OCI-M2 (cell line): ENCODE measurements at regions not wholly inside any gene's neighbourhood (a gene's known extent, or its start where the extent isn't known, plus 50 kb on each side); places are given as distances from the start of the nearest gene placed in this dataset.
"Not testable (repeated sequence)": the region's sequence is repeated elsewhere in the genome, so short reads cannot be mapped to it uniquely, and the experiment has no call there.

ENCODE experiments used
- DNase-seq: peaks from one replicate; lab custom pipeline; 2025; ENCODE audit not compliant: unreplicated experiment; lab: John Stamatoyannopoulos, UW

DNA sequence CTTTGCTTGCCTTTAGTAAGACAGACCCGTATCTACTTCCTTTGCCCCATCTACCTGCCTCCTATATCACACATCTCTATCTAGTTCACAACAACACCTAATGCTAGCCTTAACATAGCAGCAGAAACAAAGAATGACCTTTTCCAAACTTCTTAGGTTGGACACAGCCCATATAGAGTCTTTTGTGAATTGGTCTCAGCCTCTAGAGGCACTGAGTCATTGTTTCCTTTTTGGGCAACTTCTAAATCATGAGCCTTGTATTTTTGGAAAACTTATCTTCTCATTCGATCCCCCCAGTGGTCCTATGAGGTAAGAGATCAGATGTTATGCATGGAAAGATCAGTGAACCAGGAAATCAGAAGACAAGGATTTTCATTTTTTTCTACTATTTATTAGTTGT is 679.4 kb upstream of the USP24 start:
- DNase-seq: no peak

DNA sequence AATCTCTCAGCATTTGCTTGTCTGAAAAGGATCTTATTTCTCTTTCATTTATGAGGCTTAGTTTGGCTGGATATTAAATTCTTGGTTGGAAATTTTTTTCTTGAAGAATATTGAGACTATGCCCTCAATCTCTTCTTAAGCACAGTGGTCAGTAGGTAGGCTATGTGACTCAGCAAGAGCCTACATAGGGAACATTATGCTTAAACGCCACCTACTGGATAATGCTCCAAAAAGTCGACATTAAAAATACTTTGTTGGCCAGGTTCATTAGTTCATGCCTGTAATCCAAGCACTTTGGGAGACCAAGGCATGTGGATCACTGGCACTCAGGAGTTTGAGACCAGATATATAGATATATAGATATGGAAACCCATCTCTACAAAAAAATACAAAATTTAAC is 678.0 kb upstream of the USP24 start:
- no peak for DNase-seq

DNA sequence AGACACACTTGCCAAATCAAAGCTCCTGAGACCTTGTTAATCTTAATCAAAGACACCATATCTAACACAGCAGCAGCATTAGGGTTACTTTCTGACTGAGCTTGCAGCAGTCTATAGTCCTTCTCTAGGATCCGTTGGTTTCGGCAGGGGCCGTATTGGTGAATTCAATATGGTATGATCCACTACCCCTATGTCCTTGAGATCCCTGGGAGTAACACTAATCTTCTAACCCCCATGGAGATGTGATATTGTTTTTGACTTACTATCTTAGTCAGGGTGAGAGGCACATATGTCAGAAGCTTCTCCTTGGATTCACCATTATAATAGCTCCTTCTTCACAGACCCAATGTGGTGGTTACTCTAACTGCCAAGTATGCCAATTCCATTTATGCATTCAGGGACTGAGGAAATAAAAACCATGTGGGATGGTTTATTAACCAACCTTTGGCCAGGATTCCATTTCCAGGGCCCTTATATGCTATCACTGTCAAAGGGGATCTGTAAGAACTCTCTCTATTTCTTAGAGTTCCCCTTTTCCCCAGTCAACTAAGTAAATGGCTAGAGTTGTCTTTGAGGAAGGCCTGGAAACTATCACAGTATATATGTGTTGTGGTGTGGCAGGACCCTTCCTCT is 673.6 kb upstream of the USP24 start:
- no peak for DNase-seq

DNA sequence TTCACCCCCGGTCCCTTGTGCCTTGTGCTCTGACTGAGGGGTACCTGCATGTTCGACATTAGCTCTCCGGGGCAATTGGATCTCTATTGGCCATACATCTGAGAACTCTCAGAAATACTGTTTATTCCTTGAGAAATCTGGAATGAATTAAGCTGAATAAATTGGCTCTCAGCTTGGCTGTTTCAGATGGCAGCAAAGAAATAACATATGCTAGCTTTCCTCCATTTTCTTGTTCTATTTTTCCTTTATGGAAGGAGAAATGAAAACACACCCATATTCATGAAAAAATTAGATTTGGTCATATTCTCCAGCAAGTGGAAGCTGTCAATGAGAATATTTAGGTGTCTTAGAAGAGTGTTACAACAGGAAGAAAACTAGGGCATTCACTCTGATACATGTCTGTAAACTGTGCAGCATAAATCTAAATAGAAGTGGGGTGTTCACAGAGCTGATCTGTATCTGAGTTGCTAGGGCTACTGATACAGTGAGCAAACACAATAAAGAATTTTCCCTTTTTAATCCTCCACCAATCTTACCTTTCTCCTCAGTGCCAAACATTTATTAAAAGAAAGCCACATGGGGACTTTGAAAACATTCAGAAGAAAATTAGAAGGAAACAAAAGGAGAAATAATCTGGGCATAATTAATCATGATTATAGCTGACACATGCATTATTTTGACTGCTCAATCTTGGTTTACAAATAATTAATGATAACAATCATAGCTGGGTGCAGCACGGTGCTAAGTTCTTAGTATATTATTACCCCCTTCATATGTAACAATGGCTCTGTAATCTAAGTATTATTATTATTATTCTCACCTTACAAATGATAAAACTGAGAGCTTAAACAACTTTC is 671.9 kb upstream of the USP24 start:
- no peak for DNase-seq

DNA sequence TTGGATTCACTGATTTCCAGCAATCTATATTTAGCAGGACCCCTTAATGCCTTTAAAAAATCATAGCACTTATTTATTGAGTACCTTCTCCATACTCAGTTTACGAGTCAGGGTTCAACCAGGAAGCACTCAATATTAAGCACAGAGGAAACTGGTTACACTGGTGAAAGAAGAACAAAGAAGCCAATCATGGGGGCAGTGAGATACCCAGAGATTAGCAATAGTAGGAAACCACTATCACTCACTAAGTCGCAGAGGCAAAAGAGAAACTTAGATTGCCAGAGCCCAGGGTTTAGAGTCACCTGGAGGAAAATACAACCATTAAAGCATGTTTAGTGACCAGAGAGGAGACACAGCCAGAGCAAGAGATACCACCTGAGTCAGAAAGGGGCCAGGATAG is 670.5 kb upstream of the USP24 start:
- DNase-seq: no peak

DNA sequence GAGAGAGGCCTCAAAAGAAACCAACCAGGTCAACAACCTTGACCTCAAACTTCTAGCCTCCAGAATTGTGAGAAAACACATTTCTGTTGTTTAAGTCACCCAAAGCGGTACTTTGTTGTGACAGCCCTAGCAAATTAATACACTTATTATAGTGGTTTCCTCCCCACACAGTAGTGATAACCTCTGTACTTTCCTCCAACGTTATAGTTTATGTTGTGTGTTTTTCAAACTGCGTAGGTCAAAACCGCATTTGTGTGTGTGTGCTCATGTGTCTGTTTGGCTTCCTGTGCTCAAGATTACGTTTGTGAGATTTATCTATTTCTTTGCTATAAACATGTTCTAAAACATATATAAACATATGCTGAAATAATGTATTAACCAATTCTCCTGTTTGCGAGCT is 667.8 kb upstream of the USP24 start:
- no peak for DNase-seq

DNA sequence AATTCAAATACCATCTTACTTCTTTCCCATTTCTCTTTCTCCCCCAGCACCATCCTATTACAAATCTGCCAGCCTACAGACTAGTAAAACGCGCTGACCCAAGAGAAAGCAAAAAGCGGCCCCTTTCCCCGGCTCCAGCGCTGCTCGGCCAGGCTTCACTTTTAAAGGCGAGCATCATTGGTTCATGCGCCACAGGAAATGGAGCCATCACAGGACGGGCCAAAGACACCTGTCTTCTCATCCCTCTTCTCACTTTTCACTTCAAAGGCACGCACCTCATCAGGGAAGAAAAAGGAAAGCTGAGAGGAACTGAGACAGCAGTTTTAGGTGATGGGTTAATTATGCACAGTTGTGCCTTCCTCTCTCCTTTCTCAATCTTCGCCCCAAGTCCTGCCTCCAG is 664.2 kb upstream of the USP24 start:
- no peak for DNase-seq

DNA sequence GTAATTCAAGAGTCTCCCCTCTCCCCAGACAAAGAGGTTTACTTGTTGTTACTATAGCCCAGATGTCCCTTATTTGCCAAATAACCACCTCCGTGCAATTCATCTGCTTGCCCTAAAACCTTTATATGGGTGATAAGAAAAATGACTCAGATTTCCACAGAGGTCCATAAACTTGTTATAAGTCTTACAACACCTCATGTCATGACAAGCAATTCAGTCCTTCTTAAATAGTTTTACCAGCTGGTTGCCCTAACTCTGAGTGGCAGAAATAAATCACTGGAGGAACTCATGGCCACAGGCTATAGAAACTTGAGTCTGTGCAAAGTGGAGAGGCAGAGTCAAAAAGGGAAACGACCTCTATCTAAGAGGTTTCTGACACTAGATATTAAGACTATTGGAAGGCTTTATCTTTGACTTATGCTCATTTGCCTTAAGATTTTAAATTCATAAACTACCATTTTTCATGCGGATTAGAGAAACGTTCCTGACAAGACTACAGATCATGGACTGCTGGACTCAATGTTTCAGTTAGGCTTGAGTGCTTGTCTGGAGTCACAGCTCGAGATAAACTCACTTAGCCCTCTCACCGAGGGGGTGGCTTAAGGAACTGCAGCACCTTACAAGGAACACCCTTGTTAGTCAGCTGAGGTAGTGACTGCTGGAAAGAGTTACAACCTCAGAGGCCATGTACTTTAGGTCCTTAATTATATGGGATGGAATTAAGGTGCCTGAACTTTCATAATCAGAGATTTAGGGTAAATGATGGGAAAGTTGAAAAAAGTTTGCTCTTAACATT is 662.5 kb upstream of the USP24 start:
- DNase-seq: no peak

DNA sequence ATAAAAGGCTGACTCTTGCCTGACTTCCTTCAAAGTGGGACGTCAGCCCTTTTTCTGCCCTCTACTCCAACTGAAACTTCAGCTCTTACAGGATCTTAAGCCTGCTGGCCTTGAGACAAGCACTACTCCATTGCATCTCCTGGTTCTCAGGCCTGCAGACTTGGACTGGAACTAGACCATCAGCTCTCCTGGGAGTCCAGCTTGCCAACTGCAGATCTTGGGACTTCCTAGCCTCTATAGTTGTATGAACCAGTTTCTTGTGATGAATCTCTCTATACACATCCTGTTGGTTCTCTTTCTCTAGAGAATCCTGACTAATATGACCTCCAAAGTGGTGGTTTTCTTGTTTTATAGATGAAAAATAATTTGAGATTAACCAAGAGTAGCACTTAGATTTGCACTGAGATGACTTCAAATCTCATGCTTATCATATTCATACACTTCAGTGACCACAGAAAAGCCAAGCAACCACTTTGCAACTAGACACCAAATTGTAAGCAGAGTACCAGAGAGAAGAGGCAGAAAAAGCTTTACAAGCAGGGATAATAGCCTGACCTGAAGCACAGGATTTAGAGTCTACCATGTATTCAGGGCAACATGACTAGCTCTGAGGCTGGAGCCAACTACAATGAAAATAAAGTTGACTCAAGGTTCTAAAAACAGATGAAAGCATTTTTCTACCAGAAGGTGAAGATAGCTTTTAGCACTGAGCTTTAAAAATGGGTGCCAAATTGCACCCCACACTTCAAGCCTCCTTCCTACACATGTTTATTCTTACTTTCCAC is 661.3 kb upstream of the USP24 start:
- no peak for DNase-seq

DNA sequence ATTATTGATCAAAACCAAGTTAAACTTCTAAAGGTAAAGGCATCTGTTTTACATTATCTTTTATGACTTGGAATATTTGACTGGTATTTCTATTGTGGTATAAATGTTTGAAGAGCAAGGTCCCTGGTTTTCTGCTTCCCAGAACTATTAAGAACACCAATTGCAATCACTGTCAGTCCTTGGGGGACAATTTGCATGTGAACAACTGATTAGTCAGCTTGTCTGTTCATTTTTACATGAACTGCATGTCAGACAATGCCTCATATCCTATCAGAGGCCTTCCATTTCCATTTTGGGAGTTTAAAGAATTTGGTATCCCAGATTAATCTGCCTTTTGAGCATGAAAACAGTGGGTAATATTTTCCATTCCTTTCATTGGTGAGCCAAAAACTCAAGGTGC is 654.9 kb upstream of the USP24 start:
- DNase-seq: no peak

DNA sequence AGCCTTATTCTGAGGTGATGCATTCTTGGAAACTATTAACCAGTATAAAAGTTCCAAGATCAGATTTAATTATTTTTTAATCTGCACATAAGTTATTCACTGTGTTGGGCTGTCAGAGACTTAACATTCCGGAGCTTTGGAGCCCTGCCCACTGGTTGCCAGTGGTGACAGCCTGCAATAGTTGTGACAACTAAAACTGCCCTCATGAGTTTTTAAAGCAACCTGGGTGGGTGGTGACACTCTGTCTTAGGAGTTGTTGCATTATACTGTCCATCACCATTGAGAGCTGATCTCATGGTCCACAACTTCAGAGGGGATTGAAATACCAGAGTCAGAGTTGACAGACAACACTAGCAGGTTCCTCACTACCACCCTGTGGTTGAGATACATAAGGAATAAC is 653.9 kb upstream of the USP24 start:
- no peak for DNase-seq

DNA sequence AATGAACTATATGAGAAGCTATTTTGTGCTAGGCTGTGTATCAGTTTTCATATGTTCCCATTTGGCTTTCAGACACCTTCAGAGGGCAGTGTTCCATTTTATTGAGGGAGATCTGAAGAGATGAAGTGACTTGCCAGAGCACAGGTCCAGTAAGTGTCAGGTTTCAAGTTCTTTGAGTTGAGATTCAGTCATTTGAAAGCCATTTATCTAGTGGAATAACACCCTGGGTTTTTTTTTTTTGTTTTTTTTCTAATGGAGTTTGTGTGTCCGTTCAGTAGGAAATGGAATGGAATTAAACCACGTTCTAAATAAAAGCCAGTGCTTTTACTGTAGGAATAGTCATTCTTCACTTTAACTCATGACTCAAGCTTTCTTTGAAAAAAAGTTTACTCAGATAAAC is 652.9 kb upstream of the USP24 start:
- no peak for DNase-seq

DNA sequence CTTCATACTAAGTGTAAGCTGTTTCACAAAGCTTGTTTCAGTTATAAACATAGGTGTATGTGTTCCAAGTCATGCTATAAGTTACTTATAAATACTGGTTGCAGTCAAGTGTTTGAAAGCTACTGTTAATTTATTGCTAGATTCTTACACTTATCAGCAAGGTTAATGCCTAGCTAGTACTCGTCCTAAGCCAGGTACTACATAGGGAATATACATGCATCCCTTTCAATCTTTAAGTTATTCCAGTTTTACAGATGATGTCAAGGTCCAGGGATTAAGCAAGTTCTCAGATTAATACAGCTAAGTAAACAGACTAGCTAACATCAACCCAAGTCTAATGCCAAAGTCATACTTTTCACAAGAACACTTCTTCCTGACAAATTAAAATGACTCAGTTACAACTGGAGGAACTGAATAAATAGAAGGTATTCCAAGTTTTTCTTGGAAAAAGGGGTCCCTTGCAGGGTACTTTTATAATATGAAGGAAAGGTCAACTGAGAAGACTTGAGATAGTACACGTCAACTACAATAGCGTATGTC is 652.2 kb upstream of the USP24 start:
- no peak for DNase-seq

DNA sequence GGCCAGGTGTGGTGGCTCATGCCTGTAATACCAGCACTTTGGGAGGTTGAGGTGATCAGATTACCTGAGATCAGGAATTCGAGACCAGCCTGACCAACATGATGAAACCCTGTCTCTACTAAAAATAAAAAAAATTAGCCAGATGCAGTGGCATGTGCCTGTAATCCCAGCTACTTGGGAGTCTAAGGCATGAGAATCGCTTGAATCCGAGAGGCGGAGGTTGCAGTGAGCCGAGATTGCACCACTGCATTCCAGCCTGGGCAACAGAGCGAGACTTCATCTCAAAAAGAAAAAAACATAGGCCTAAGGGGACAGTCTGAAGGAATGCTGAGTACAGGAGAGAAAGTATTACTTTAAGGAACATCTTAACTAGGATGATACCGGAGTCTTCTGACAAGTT is 650.6 kb upstream of the USP24 start:
- not testable (repeated sequence) for DNase-seq

DNA sequence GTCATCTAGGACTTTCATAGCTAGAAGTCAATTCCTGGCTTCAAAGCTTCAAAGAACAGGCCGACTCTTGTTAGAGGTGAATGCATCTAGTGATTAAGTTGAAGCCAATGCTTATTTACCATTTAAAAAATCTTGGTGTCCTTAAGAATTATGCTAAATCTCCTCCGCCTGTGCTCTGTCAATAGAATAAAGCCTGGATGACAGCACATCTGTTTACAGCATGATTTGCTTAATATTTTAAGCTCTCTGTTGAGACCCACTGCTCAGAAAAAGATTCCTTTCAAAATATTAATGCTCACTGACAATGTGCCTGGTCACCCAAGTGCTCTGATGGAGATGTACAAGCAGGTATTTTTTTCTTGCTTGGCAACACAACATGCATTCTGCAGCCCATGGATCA is 649.1 kb upstream of the USP24 start:
- DNase-seq: no peak

DNA sequence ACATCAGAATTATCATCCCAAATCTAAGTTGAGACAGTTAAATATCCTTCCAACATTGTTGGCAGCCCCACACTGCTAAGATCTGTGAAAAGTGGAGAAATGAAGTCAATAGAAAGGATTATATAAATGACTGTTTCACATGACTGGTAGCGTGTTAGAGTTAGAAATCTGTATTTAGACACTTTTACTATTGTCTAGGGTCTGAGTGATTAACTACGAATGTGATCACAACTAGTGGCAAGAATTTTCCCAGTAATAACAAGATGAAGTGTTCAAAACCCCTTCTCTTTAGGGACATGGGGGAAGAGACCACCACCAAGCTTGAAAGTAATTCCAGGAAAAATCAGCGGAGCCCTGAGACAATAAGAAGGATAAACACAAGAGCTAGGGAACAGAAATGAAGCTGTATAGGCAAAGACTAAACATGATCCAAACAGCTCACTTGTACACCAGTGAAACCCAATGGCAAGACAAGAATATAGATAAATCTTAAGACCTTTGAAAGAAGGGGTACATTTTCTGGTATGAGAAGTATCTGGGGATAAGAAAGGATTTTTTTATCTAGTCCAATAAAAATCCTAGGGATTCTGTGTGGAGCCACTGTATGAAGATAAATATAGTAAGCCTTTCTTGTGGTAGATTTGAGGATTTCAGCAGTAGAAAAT is 646.6 kb upstream of the USP24 start:
- no peak for DNase-seq

DNA sequence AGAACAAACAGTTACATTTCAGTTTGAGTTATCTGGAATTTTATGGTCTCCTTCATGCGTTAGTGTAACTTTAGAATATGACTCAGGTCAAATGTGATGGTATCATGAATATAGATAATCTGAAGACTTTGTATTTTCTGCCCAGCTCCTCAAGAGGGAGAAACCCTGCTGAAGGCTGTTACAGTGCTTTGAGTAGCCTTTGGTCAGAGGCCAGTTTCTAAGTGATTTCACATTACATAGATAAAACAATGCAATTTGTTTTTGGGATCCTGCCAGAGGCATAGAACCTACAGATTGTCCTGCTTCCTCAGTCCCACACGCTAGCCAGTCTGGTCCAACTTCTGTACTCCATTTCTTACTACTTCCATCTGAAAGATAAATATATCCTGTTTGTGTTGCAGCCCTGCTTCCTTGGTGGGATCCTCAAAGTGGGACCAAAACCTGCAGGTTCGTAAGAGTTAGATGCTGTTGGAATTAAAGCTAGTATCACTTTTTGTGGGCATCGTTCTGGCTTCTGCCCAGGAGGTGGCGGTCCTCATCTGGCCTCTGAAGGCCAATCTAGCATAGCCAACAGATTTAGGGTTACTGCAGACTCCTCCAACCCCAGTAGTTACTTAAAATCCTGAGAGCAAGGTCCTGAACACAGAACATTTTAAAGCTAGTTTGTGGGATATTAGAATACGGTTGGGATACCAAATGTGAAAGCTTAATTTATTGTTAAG is 645.8 kb upstream of the USP24 start:
- DNase-seq: no peak

DNA sequence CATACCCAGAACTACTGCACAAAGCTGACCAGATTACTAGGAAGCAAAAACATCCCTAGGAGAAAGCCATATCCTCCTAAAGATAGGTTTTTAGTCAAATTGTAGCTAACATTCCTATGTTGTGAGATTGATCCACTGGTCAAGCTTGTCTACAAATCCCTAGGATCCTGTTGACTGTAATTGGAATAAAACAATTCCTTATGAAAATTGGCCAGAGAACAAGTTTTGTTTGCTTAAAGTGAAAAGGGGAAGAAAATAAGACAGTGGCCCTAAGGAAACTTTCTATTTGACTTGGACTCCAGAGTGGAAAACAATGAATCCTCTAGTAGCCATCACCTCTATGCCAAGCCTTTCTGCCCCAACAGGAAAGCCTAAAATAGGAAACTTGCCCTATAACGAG is 645.2 kb upstream of the USP24 start:
- DNase-seq: no peak

DNA sequence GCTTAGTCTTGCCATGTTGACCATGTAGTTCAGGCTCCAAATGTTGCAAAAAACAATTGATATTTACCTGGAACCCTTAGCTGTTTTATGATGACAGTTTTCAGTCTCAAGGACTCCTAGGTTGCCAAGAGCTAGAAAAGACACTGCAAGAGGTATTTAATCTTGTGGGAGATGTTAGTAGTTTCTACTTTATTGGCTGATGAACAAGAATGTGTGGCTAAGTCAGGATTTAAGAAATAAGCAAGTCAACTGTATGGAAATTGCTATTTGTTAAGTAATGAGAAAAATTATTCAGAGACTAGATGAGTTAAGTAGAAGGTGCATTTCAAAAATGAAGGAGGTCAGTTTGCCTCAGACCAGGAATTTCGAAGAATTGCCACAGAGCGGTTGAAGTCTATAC is 639.7 kb upstream of the USP24 start:
- DNase-seq: no peak

DNA sequence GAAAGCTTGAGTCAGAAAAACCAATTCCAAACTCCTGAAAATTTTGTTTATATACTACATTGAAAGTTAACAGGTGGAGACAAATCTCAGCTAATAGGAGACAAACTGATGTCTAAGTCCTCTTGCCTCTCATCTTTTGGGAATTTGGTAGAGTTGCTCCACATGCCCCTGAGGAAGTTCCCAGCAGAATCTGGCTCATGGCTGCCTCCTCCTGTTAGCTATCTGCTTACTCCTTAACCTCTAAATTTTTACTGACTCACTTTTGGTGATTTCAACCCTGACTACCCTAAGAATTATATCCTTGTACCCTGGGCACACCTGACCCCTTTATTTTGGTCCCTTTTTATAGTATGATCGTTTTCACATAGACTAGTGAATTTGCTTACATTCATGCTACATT is 633.7 kb upstream of the USP24 start:
- no peak for DNase-seq
